Esophagus squamous epithelium (tissue), 5 donors: ENCODE measurements at regions not wholly inside any gene's neighbourhood (a gene's known extent, or its start where the extent isn't known, plus 50 kb on each side); places are given as distances from the start of the nearest gene placed in this dataset.

Experiments used
- DNase-seq: peaks from one replicate; lab custom pipeline; 2025; lab: John Stamatoyannopoulos, UW
- H3K27ac ChIP-seq, 4 donors: fragments of 200-600 bp; sonication (generic); one replicate each; pipeline ENCODE4 v1.5.1; 2016 to 2019; ENCODE audit warnings: mild to moderate bottlenecking in 1 of 4
- H3K27me3 ChIP-seq, 4 donors: fragments of 200-600 bp; sonication (generic); 1 replicate in 3 of 4; 2 replicates in 1 of 4; pipeline versions ENCODE4 v1.5.1 to v1.6.0; 2017 to 2021; ENCODE audit warnings: antibody characterized with exemption in 1 of 4
- H3K36me3 ChIP-seq, 3 donors: fragments of 200-600 bp; sonication (generic); one replicate each; pipeline ENCODE4 v1.5.1; 2016 to 2019
- H3K4me1 ChIP-seq, 3 donors: fragments of 200-600 bp; sonication (generic); one replicate each; pipeline ENCODE4 v1.5.1; 2017 to 2019
- H3K4me3 ChIP-seq, 4 donors: fragments of 200-600 bp; sonication (generic); 1 replicate in 3 of 4; 2 replicates in 1 of 4; pipeline ENCODE4 v1.5.1; 2016 to 2019; ENCODE audit warnings: mild to moderate bottlenecking in 2 of 4, moderate library complexity in 1 of 4
- H3K9me3 ChIP-seq, 3 donors: fragments of 200-600 bp; sonication (generic); one replicate each; pipeline ENCODE4 v1.5.1; 2016 to 2019
- CTCF ChIP-seq, 6 experiments: fragments of 450-650 bp in 4 of 6; fragments of 200-600 bp in 2 of 6; sonication (generic) in 2 of 6; IDR thresholded peaks; one replicate each; pipeline ENCODE4 v1.5.1; 2016 to 2019; ENCODE audit warnings: antibody characterized with exemption in 6 of 6, mild to moderate bottlenecking in 4 of 6, moderate library complexity in 4 of 6
- POLR2A ChIP-seq, 4 donors: fragments of 450-650 bp; IDR thresholded peaks; one replicate each; pipeline ENCODE4 v1.6.1; 2017; ENCODE audit warnings: antibody characterized with exemption in 4 of 4, mild to moderate bottlenecking in 4 of 4, moderate library complexity in 3 of 4
- WGBS, 2 donors: methylation state at CpG; one replicate each; pipeline ENCODE4 v1.1.5; 2018; 5-methylcytosine and 5-hydroxymethylcytosine counted together
- intact Hi-C: fragments of 100-400 bp; cut with DNase I; formaldehyde crosslinking; loops from one replicate; pipeline ENCODE4 v1.15.0; 2022
- donor health status: DM: yes; HTN: yes; CAD: no.

GRCh38 chr11:130606178-130606577 is 157.7 kb downstream of the ADAMTS15 start:
- intact Hi-C loops: no loop called here
- TF ChIP-seq POLR2A (IDR thresholded peaks at IDR 0.05) (no peak), CTCF (IDR thresholded peaks at IDR 0.05) (no peak)
- Histone ChIP-seq H3K4me1 (peaks cover 0 to 23% (median 6%) of the 10 kb centered on the region in 3 donors), H3K36me3 (no peaks in the 10 kb centered on the region), H3K27me3 (no peaks in the 10 kb centered on the region), H3K27ac (peak overlapping the region in 3 of 4 donors; percentile 38 to 88 (median 72)), H3K9me3 (no peaks in the 10 kb centered on the region), H3K4me3 (no peak overlapping the region)
- 58 to 85% methylated on average over 3 to 4 of the region's 4 CpGs for WGBS, 2 donors
- DNase-seq: no peak

- 53 to 56% methylated on average over 9 of the region's 10 CpGs for WGBS, 2 donors
Measured at GRCh38 chr11:130606781-130607511, 158.5 kb downstream of the ADAMTS15 start.

GRCh38 chr11:130608287-130608686 is 159.8 kb downstream of the ADAMTS15 start:
- Histone ChIP-seq H3K9me3 (no peaks in the 10 kb centered on the region), H3K36me3 (no peaks in the 10 kb centered on the region), H3K4me1 (peaks cover 0 to 21% (median 6%) of the 10 kb centered on the region in 3 donors), H3K4me3 (no peak overlapping the region), H3K27ac (peak overlapping the region in 3 of 4 donors; percentile 72 to 88 (median 76)), H3K27me3 (no peaks in the 10 kb centered on the region)
- WGBS, 2 donors: 89 to 99% methylated on average over 7 to 8 of the region's 8 CpGs
- TF ChIP-seq CTCF (IDR thresholded peaks at IDR 0.05) (no peak), POLR2A (IDR thresholded peaks at IDR 0.05) (no peak)
- no peak for DNase-seq
- intact Hi-C loops: no loop called here

More at GRCh38 chr11:130606781-130607511, 158.5 kb downstream of the ADAMTS15 start:
- Histone ChIP-seq H3K27me3 (no peaks in the 10 kb centered on the region), H3K27ac (peak overlapping the region in 3 of 4 donors; percentile 38 to 88 (median 72)), H3K9me3 (no peaks in the 10 kb centered on the region), H3K4me3 (no peak overlapping the region), H3K4me1 (peaks cover 0 to 18% (median 6%) of the 10 kb centered on the region in 3 donors), H3K36me3 (no peaks in the 10 kb centered on the region)
- intact Hi-C loops: no loop called here
- no peak for DNase-seq
- no peak for TF ChIP-seq POLR2A (IDR thresholded peaks at IDR 0.05)
- TF ChIP-seq CTCF (IDR thresholded peaks at IDR 0.05): no peak

- no peak for TF ChIP-seq POLR2A (IDR thresholded peaks at IDR 0.05)
- no peak for TF ChIP-seq CTCF (IDR thresholded peaks at IDR 0.05)
- Histone ChIP-seq H3K27me3 (no peaks in the 10 kb centered on the region), H3K9me3 (no peaks in the 10 kb centered on the region), H3K27ac (peak overlapping the region; percentile 55 to 88 (median 74)), H3K36me3 (no peaks in the 10 kb centered on the region), H3K4me1 (peaks cover 0 to 21% (median 6%) of the 10 kb centered on the region in 3 donors), H3K4me3 (no peak overlapping the region)
- WGBS, 2 donors: 47 to 53% methylated on average over 9 to 11 of the region's 15 CpGs
- intact Hi-C loops: no loop called here
- no peak for DNase-seq
Measured at GRCh38 chr11:130609121-130610035, 160.9 kb downstream of the ADAMTS15 start.
